ENCODE measurements at regions not wholly inside any gene's neighbourhood (a gene's known extent, or its start where the extent isn't known, plus 50 kb on each side); places are given as distances from the start of the nearest gene placed in this dataset.

DNA sequence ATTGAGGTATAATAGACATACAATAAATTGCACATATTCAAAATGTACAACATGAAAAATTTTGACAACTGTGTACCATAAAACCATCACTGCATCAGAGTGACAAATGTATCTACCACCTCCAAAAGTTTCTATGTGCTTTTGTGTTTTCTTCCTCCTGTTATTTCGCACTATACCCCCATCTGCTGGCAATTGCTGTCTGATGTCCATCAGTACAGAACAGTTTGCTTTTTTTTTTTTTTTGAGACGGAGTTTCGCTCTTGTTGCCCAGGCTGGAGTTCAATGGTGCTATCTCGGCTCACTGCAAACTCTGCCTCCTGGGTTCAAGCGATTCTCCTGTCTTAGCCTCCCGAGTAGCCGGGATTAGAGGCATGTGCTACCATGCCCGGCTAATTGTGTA is 154.3 kb upstream of the GIMD1 start:
- TF ChIP-seq CREB1 (IDR thresholded peaks at IDR 0.05; ENCODE audit: low read depth), result no peak
- TF ChIP-seq, protein P1, sequence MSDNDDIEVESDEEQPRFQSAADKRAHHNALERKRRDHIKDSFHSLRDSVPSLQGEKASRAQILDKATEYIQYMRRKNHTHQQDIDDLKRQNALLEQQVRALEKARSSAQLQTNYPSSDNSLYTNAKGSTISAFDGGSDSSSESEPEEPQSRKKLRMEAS (IDR thresholded peaks at IDR 0.05), result no peak
- no peak for TF ChIP-seq TAF1 (IDR thresholded peaks at IDR 0.05; ENCODE audit: low read depth)
- peak; percentile 10; the same call in 1 of the 2 replicates for TF ChIP-seq RAD21 (IDR thresholded peaks at IDR 0.05; ENCODE audit: low read depth)
- no peak for TF ChIP-seq FOXM1 (IDR thresholded peaks at IDR 0.05; ENCODE audit: borderline replicate concordance, low read depth)
- TF ChIP-seq REST (IDR thresholded peaks at IDR 0.05; ENCODE audit: low read depth), result no peak
- no peak for TF ChIP-seq EP300 (IDR thresholded peaks at IDR 0.05; ENCODE audit: borderline replicate concordance)

Data from Ishikawa (cell line).